ENCODE measurements at regions not wholly inside any gene's neighbourhood (a gene's known extent, or its start where the extent isn't known, plus 50 kb on each side); places are given as distances from the start of the nearest gene placed in this dataset.

- Histone ChIP-seq H3K9me3 (ENCODE audit: control insufficient read depth, insufficient read depth, low read length) (0 out of 2 replicates have a peak, but pooled peaks cover 2% of the 10 kb centered on the region), H3K79me1 (ENCODE audit: low read depth in 1 of 2, low read length in 2 of 2) (no peaks in the 10 kb centered on the region), H4K91ac (ENCODE audit: insufficient read depth, low read depth, low read length) (no peak overlapping the region), H2BK5ac (ENCODE audit: low read depth, low read length, poor library complexity, severe bottlenecking) (no peak overlapping the region), H2BK20ac (ENCODE audit: low read depth, low read length) (no peak overlapping the region), H3K27ac (ENCODE audit: insufficient read depth, low read length) (no peak overlapping the region), H3K4me2 (ENCODE audit: low read depth, low read length) (no peak overlapping the region), H2BK120ac (ENCODE audit: low read depth, low read length) (no peak overlapping the region), H3K14ac (replicated peaks; ENCODE audit: low read depth, low read length) (no peak overlapping the region), H3K36me3 (ENCODE audit: control insufficient read depth, insufficient read depth, low read length) (no peaks in the 10 kb centered on the region), H3K23ac (ENCODE audit: low read depth, low read length) (no peak overlapping the region), H4K20me1 (ENCODE audit: insufficient read depth, low read length) (no peaks in the 10 kb centered on the region), H2AK9ac (replicated peaks; ENCODE audit: low read depth, low read length, poor library complexity) (no peak overlapping the region), H4K8ac (ENCODE audit: low read depth in 2 of 2, low read length in 2 of 2) (no peak overlapping the region), H3K27me3 (ENCODE audit: control insufficient read depth, insufficient read depth, low read length) (no peaks in the 10 kb centered on the region), H3K4ac (ENCODE audit: low read depth, low read length) (no peak overlapping the region), H3K4me1 (ENCODE audit: control insufficient read depth, insufficient read depth, low read length) (no peaks in the 10 kb centered on the region), H2BK15ac (ENCODE audit: low read depth, low read length) (no peak overlapping the region), H3K56ac (ENCODE audit: extremely low read depth, insufficient read depth, low read length) (no peak overlapping the region), H3K9me1 (ENCODE audit: insufficient read depth, low read length) (no peaks in the 10 kb centered on the region), H2AK5ac (ENCODE audit: low read depth, low read length) (no peak overlapping the region), H3K9ac (ENCODE audit: low read depth, low read length) (no peak overlapping the region), H4K5ac (ENCODE audit: low read depth, low read length) (no peak overlapping the region), H3K18ac (ENCODE audit: low read depth, low read length) (no peak overlapping the region), H2AFZ (replicated peaks; ENCODE audit: low read length, poor library complexity) (no peak overlapping the region), H3K4me3 (ENCODE audit: insufficient read depth, low read depth, low read length) (no peak overlapping the region)
- no peak for ATAC-seq (ENCODE audit: low read depth)
- dilution Hi-C loops (cut with HindIII; ENCODE audit: low sequenced_read_pairs, unreplicated experiment) (no loop called here), intact Hi-C loops (cut with micrococcal nuclease) (no loop called here), in situ Hi-C loops (cut with MboI; ENCODE audit: low sequenced_read_pairs) (no loop called here)
- CTCF ChIA-PET: no interaction called here
- DNase-seq: no peak
- BruUV-seq (replicated peaks): no TSS peak
- POLR2A ChIA-PET (ENCODE audit: unreplicated experiment): no interaction called here
- TF ChIP-seq POLR2A (IDR thresholded peaks at IDR 0.05; ENCODE audit: low read depth, low read length): no peak
- TF ChIP-seq NFE2L2 (IDR thresholded peaks at IDR 0.05; ENCODE audit: low read depth, low read length): no peak
- TF ChIP-seq, protein P1, sequence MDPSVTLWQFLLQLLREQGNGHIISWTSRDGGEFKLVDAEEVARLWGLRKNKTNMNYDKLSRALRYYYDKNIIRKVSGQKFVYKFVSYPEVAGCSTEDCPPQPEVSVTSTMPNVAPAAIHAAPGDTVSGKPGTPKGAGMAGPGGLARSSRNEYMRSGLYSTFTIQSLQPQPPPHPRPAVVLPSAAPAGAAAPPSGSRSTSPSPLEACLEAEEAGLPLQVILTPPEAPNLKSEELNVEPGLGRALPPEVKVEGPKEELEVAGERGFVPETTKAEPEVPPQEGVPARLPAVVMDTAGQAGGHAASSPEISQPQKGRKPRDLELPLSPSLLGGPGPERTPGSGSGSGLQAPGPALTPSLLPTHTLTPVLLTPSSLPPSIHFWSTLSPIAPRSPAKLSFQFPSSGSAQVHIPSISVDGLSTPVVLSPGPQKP (IDR thresholded peaks at IDR 0.05; ENCODE audit: borderline replicate concordance, low read depth, low read length): no peak
- TF ChIP-seq RAD21 (IDR thresholded peaks at IDR 0.05; ENCODE audit: low read length): no peak
- no peak for TF ChIP-seq RCOR1 (IDR thresholded peaks at IDR 0.05; ENCODE audit: insufficient replicate concordance, low read length)
- no peak for TF ChIP-seq SMC3 (IDR thresholded peaks at IDR 0.05; ENCODE audit: low read depth, low read length)
- TF ChIP-seq, protein P2, sequence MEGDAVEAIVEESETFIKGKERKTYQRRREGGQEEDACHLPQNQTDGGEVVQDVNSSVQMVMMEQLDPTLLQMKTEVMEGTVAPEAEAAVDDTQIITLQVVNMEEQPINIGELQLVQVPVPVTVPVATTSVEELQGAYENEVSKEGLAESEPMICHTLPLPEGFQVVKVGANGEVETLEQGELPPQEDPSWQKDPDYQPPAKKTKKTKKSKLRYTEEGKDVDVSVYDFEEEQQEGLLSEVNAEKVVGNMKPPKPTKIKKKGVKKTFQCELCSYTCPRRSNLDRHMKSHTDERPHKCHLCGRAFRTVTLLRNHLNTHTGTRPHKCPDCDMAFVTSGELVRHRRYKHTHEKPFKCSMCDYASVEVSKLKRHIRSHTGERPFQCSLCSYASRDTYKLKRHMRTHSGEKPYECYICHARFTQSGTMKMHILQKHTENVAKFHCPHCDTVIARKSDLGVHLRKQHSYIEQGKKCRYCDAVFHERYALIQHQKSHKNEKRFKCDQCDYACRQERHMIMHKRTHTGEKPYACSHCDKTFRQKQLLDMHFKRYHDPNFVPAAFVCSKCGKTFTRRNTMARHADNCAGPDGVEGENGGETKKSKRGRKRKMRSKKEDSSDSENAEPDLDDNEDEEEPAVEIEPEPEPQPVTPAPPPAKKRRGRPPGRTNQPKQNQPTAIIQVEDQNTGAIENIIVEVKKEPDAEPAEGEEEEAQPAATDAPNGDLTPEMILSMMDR (conservative IDR thresholded peaks at IDR 0.05; ENCODE audit: low read depth, low read length): no peak
- no peak for TF ChIP-seq MXI1 (IDR thresholded peaks at IDR 0.05; ENCODE audit: borderline replicate concordance, low read depth, low read length)
- TF ChIP-seq, protein P3, sequence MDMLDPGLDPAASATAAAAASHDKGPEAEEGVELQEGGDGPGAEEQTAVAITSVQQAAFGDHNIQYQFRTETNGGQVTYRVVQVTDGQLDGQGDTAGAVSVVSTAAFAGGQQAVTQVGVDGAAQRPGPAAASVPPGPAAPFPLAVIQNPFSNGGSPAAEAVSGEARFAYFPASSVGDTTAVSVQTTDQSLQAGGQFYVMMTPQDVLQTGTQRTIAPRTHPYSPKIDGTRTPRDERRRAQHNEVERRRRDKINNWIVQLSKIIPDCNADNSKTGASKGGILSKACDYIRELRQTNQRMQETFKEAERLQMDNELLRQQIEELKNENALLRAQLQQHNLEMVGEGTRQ (IDR thresholded peaks at IDR 0.05; ENCODE audit: low read depth, low read length): no peak
- TF ChIP-seq MAZ (IDR thresholded peaks at IDR 0.05; ENCODE audit: borderline replicate concordance, low read depth, low read length): no peak
- TF ChIP-seq MAFK (IDR thresholded peaks at IDR 0.05; ENCODE audit: low read depth, low read length): no peak
- TF ChIP-seq FOS (IDR thresholded peaks at IDR 0.05; ENCODE audit: low read depth, low read length): no peak
- no peak for TF ChIP-seq CHD1 (IDR thresholded peaks at IDR 0.05; ENCODE audit: low read depth, low read length)
Observed at GRCh38 chr9:30243467-30243866, 2141.0 kb upstream of the ACO1 start.
